ENCODE measurements at regions not wholly inside any gene's neighbourhood (a gene's known extent, or its start where the extent isn't known, plus 50 kb on each side); places are given as distances from the start of the nearest gene placed in this dataset.
A peak's percentile ranks its signal among the peaks of the same experiment; 100 is the strongest.

- Histone ChIP-seq H4K91ac (ENCODE audit: low read depth, low read length, poor library complexity) (no peak overlapping the region), H2BK12ac (ENCODE audit: low read length) (no peak overlapping the region), H2BK120ac (ENCODE audit: low read depth, low read length) (no peak overlapping the region), H3K18ac (ENCODE audit: low read length) (no peak overlapping the region), H2AFZ (ENCODE audit: low read length) (no peak overlapping the region), H2AK5ac (ENCODE audit: low read depth, low read length) (no peak overlapping the region), H3K23ac (ENCODE audit: low read depth, low read length, poor library complexity) (no peak overlapping the region), H3K4ac (ENCODE audit: low read length) (no peak overlapping the region), H4K8ac (ENCODE audit: low read depth, low read length) (no peak overlapping the region), H3K4me1 (ENCODE audit: control insufficient read depth in 2 of 2, insufficient read depth in 1 of 2, low read depth in 1 of 2, low read length in 2 of 2) (peaks cover 0 to 10% of the 10 kb centered on the region in 2 donors), H3K4me2 (ENCODE audit: insufficient read depth, low read length, poor library complexity, severe bottlenecking) (no peak overlapping the region), H3K27ac (replicated peaks; ENCODE audit: low read length) (no peak overlapping the region), H3K14ac (ENCODE audit: low read length) (no peak overlapping the region), H3K36me3 (replicated peaks in 1 of 2; ENCODE audit: control insufficient read depth in 2 of 2, insufficient read depth in 2 of 2, low read length in 2 of 2) (no peaks in the 10 kb centered on the region), H2BK5ac (ENCODE audit: low read length) (no peak overlapping the region), H3K4me3 (ENCODE audit: low read length in 2 of 2) (no peak overlapping the region), H3K27me3 (ENCODE audit: control insufficient read depth in 3 of 3, insufficient read depth in 3 of 3, low read depth in 1 of 3, low read length in 3 of 3) (no peaks in the 10 kb centered on the region), H3K9ac (ENCODE audit: low read depth, low read length, poor library complexity) (no peak overlapping the region), H3K79me1 (ENCODE audit: low read depth, low read length) (no peaks in the 10 kb centered on the region), H2BK15ac (ENCODE audit: low read length) (no peak overlapping the region), H3K9me3 (replicated peaks in 1 of 2; ENCODE audit: control insufficient read depth in 2 of 2, insufficient read depth in 1 of 2, low read depth in 1 of 2, low read length in 2 of 2) (no peaks in the 10 kb centered on the region)
- no peak for DNase-seq (ENCODE audit: low spot score)
- no CpG with 5 or more reads among the region's 7 CpGs for WGBS, 2 donors (ENCODE audit: extremely low coverage in 2 of 2, insufficient read length in 2 of 2, insufficient replicate concordance in 1 of 2)
Observed at GRCh38 chr5:67291671-67292070, 95.1 kb upstream of the CD180 start.

DNA sequence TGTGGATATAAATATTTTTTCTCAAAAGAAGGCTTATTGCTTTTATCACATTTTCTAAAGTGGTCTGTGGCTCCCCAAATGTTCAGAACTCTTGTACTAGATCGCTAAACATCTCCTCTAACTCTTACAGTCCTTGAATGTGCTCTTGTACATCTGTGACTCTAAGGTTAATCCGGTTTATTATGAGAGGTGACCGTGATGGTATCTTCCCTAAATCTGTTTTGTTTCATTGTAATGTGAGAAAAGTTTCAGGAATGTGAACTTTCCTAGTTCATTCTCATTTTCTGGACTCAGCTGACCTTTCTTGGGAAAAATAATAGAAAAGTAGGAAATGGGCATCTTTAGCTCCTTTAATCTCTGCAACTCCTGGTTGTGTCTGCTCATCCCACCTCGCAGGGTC, 94.5 kb upstream of the CD180 start:
- H3K23ac ChIP-seq (ENCODE audit: low read depth, low read length, poor library complexity) = no peak overlapping the region
- no peak overlapping the region for H4K91ac ChIP-seq (ENCODE audit: low read depth, low read length, poor library complexity)
- H2AK5ac ChIP-seq (ENCODE audit: low read depth, low read length) = no peak overlapping the region
- no peak overlapping the region for H2BK15ac ChIP-seq (ENCODE audit: low read length)
- H3K18ac ChIP-seq (ENCODE audit: low read length) = no peak overlapping the region
- no peak overlapping the region for H3K27ac ChIP-seq (replicated peaks; ENCODE audit: low read length)
- H3K27me3 ChIP-seq (ENCODE audit: control insufficient read depth in 3 of 3, insufficient read depth in 3 of 3, low read depth in 1 of 3, low read length in 3 of 3) = no peaks in the 10 kb centered on the region
- no peak overlapping the region for H2AFZ ChIP-seq (ENCODE audit: low read length)
- H2BK5ac ChIP-seq (ENCODE audit: low read length) = no peak overlapping the region
- no peak overlapping the region for H3K14ac ChIP-seq (ENCODE audit: low read length)
- no peak overlapping the region for H4K8ac ChIP-seq (ENCODE audit: low read depth, low read length)
- no peaks in the 10 kb centered on the region for H3K36me3 ChIP-seq (replicated peaks in 1 of 2; ENCODE audit: control insufficient read depth in 2 of 2, insufficient read depth in 2 of 2, low read length in 2 of 2)
- H3K4me1 ChIP-seq (ENCODE audit: control insufficient read depth in 2 of 2, insufficient read depth in 1 of 2, low read depth in 1 of 2, low read length in 2 of 2) = peaks cover 0 to 10% of the 10 kb centered on the region in 2 donors
- H3K9me3 ChIP-seq (replicated peaks in 1 of 2; ENCODE audit: control insufficient read depth in 2 of 2, insufficient read depth in 1 of 2, low read depth in 1 of 2, low read length in 2 of 2) = no peaks in the 10 kb centered on the region
- no peaks in the 10 kb centered on the region for H3K79me1 ChIP-seq (ENCODE audit: low read depth, low read length)
- no CpG with 5 or more reads among the region's 4 CpGs for WGBS, 2 donors (ENCODE audit: extremely low coverage in 2 of 2, insufficient read length in 2 of 2, insufficient replicate concordance in 1 of 2)
- no peak overlapping the region for H3K9ac ChIP-seq (ENCODE audit: low read depth, low read length, poor library complexity)
- H3K4ac ChIP-seq (ENCODE audit: low read length) = no peak overlapping the region
- no peak overlapping the region for H3K4me2 ChIP-seq (ENCODE audit: insufficient read depth, low read length, poor library complexity, severe bottlenecking)
- no peak overlapping the region for H3K4me3 ChIP-seq (ENCODE audit: low read length in 2 of 2)
- H2BK12ac ChIP-seq (ENCODE audit: low read length) = no peak overlapping the region
- no peak overlapping the region for H2BK120ac ChIP-seq (ENCODE audit: low read depth, low read length)
- no peak for DNase-seq (ENCODE audit: low spot score)

- Histone ChIP-seq H3K4me3 (ENCODE audit: low read length in 2 of 2) (no peak overlapping the region), H3K4me2 (ENCODE audit: insufficient read depth, low read length, poor library complexity, severe bottlenecking) (no peak overlapping the region), H2BK120ac (ENCODE audit: low read depth, low read length) (no peak overlapping the region), H4K91ac (ENCODE audit: low read depth, low read length, poor library complexity) (no peak overlapping the region), H3K18ac (ENCODE audit: low read length) (no peak overlapping the region), H3K9ac (ENCODE audit: low read depth, low read length, poor library complexity) (no peak overlapping the region), H3K27me3 (ENCODE audit: control insufficient read depth in 3 of 3, insufficient read depth in 3 of 3, low read depth in 1 of 3, low read length in 3 of 3) (no peaks in the 10 kb centered on the region), H3K27ac (replicated peaks; ENCODE audit: low read length) (no peak overlapping the region), H2BK12ac (ENCODE audit: low read length) (no peak overlapping the region), H2BK5ac (ENCODE audit: low read length) (no peak overlapping the region), H3K4me1 (ENCODE audit: control insufficient read depth in 2 of 2, insufficient read depth in 1 of 2, low read depth in 1 of 2, low read length in 2 of 2) (peaks cover 0 to 10% of the 10 kb centered on the region in 2 donors), H3K14ac (ENCODE audit: low read length) (no peak overlapping the region), H3K4ac (ENCODE audit: low read length) (no peak overlapping the region), H2AFZ (ENCODE audit: low read length) (no peak overlapping the region), H4K8ac (ENCODE audit: low read depth, low read length) (no peak overlapping the region), H3K23ac (ENCODE audit: low read depth, low read length, poor library complexity) (no peak overlapping the region), H3K9me3 (replicated peaks in 1 of 2; ENCODE audit: control insufficient read depth in 2 of 2, insufficient read depth in 1 of 2, low read depth in 1 of 2, low read length in 2 of 2) (no peaks in the 10 kb centered on the region), H3K79me1 (ENCODE audit: low read depth, low read length) (no peaks in the 10 kb centered on the region), H2BK15ac (ENCODE audit: low read length) (no peak overlapping the region), H3K36me3 (replicated peaks in 1 of 2; ENCODE audit: control insufficient read depth in 2 of 2, insufficient read depth in 2 of 2, low read length in 2 of 2) (no peaks in the 10 kb centered on the region), H2AK5ac (ENCODE audit: low read depth, low read length) (no peak overlapping the region)
- DNase-seq (ENCODE audit: low spot score) = no peak
- WGBS, 2 donors (ENCODE audit: extremely low coverage in 2 of 2, insufficient read length in 2 of 2, insufficient replicate concordance in 1 of 2) = no CpG with 5 or more reads among the region's 3 CpGs
Observed at GRCh38 chr5:67290655-67291054, 94.1 kb upstream of the CD180 start.

GRCh38 chr5:67289763-67290521, 93.3 kb upstream of the CD180 start:
- H3K4me3 ChIP-seq (ENCODE audit: low read length in 2 of 2) = no peak overlapping the region
- no peak overlapping the region for H2BK15ac ChIP-seq (ENCODE audit: low read length)
- DNase-seq (ENCODE audit: low spot score) = no peak
- H2AFZ ChIP-seq (ENCODE audit: low read length) = no peak overlapping the region
- no peak overlapping the region for H3K4ac ChIP-seq (ENCODE audit: low read length)
- no peaks in the 10 kb centered on the region for H3K27me3 ChIP-seq (ENCODE audit: control insufficient read depth in 3 of 3, insufficient read depth in 3 of 3, low read depth in 1 of 3, low read length in 3 of 3)
- H3K4me2 ChIP-seq (ENCODE audit: insufficient read depth, low read length, poor library complexity, severe bottlenecking) = no peak overlapping the region
- no peak overlapping the region for H3K9ac ChIP-seq (ENCODE audit: low read depth, low read length, poor library complexity)
- H3K79me1 ChIP-seq (ENCODE audit: low read depth, low read length) = no peaks in the 10 kb centered on the region
- H3K27ac ChIP-seq (replicated peaks; ENCODE audit: low read length) = no peak overlapping the region
- peak overlapping the region; percentile 9 for H2BK12ac ChIP-seq (ENCODE audit: low read length)
- no peak overlapping the region for H2BK120ac ChIP-seq (ENCODE audit: low read depth, low read length)
- no CpG with 5 or more reads among the region's 4 CpGs for WGBS, 2 donors (ENCODE audit: extremely low coverage in 2 of 2, insufficient read length in 2 of 2, insufficient replicate concordance in 1 of 2)
- H4K8ac ChIP-seq (ENCODE audit: low read depth, low read length) = no peak overlapping the region
- H4K91ac ChIP-seq (ENCODE audit: low read depth, low read length, poor library complexity) = no peak overlapping the region
- peaks cover 0 to 7% of the 10 kb centered on the region in 2 donors for H3K4me1 ChIP-seq (ENCODE audit: control insufficient read depth in 2 of 2, insufficient read depth in 1 of 2, low read depth in 1 of 2, low read length in 2 of 2)
- H2AK5ac ChIP-seq (ENCODE audit: low read depth, low read length) = no peak overlapping the region
- H2BK5ac ChIP-seq (ENCODE audit: low read length) = no peak overlapping the region
- H3K9me3 ChIP-seq (replicated peaks in 1 of 2; ENCODE audit: control insufficient read depth in 2 of 2, insufficient read depth in 1 of 2, low read depth in 1 of 2, low read length in 2 of 2) = no peaks in the 10 kb centered on the region
- H3K36me3 ChIP-seq (replicated peaks in 1 of 2; ENCODE audit: control insufficient read depth in 2 of 2, insufficient read depth in 2 of 2, low read length in 2 of 2) = no peaks in the 10 kb centered on the region
- no peak overlapping the region for H3K18ac ChIP-seq (ENCODE audit: low read length)
- H3K14ac ChIP-seq (ENCODE audit: low read length) = no peak overlapping the region
- no peak overlapping the region for H3K23ac ChIP-seq (ENCODE audit: low read depth, low read length, poor library complexity)
